ENCODE measurements at regions not wholly inside any gene's neighbourhood (a gene's known extent, or its start where the extent isn't known, plus 50 kb on each side); places are given as distances from the start of the nearest gene placed in this dataset.

DNA sequence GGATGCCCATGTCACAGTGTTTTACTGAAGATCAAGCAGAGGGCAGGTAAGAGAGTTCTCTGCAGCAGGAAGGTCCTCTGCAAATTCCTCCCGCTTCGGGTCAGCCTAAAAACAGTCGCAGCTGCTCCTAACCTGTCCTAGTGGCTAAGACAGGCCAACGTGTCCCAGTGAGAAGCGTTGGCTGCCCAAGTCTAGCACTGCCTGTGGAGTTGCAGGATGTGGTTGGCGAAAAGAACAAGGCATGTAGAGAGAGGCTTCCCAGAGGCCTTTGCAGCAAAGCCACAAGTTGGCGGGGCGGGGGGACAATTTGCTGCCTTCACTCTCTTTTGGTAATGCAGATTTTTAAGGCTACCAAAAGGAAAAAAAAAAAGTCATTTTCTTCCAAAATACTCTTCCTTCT lies 340.1 kb downstream of the BCL11B start:
- TF ChIP-seq, protein P1, sequence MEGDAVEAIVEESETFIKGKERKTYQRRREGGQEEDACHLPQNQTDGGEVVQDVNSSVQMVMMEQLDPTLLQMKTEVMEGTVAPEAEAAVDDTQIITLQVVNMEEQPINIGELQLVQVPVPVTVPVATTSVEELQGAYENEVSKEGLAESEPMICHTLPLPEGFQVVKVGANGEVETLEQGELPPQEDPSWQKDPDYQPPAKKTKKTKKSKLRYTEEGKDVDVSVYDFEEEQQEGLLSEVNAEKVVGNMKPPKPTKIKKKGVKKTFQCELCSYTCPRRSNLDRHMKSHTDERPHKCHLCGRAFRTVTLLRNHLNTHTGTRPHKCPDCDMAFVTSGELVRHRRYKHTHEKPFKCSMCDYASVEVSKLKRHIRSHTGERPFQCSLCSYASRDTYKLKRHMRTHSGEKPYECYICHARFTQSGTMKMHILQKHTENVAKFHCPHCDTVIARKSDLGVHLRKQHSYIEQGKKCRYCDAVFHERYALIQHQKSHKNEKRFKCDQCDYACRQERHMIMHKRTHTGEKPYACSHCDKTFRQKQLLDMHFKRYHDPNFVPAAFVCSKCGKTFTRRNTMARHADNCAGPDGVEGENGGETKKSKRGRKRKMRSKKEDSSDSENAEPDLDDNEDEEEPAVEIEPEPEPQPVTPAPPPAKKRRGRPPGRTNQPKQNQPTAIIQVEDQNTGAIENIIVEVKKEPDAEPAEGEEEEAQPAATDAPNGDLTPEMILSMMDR (IDR thresholded peaks at IDR 0.05): no peak
- TF ChIP-seq POLR2A (IDR thresholded peaks at IDR 0.05): no peak
